NCI-H748 (cell line): ENCODE measurements at regions not wholly inside any gene's neighbourhood (a gene's known extent, or its start where the extent isn't known, plus 50 kb on each side); places are given as distances from the start of the nearest gene placed in this dataset.
"Not testable (repeated sequence)": the region's sequence is repeated elsewhere in the genome, so short reads cannot be mapped to it uniquely, and the experiment has no call there.

ENCODE experiments used
- DNase-seq: peaks from one replicate; lab custom pipeline; 2025; ENCODE audit not compliant: unreplicated experiment; lab: John Stamatoyannopoulos, UW

GRCh38 chr7:47191316-47191715, 390.6 kb downstream of the TNS3 start:
- no peak for DNase-seq

GRCh38 chr7:47190462-47190861, 391.4 kb downstream of the TNS3 start:
- no peak for DNase-seq

DNA sequence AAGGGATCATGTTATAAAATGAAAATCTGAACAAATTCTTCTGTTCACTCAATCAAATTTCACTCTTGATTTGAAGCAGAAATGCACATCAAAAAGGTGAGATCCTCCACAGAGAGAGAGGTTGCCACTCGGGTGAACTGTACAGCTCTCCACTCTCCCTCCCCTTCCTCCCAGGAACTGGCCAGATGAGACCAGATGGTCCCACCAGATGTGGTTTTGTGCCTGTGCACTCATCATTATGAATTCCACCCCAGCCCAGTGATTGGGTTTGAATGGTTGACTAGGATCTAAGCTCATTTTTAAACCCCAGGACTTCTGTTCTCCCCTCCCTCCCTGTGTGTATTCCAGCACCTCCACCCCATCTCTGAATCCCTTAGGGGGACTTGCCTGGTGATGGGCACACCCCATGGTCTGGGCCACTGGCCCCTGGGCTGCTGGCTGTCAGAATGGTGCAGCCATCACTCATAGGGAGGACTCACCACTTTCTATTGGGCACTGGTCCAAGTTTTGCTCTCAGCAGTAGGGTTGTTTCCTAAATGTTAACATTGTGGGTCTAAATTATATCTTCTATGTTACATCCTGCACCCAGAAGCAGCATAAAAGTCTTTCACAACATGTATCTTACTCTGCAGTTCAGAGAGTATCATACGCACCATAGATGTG, 393.1 kb downstream of the TNS3 start:
- no peak for DNase-seq

DNA sequence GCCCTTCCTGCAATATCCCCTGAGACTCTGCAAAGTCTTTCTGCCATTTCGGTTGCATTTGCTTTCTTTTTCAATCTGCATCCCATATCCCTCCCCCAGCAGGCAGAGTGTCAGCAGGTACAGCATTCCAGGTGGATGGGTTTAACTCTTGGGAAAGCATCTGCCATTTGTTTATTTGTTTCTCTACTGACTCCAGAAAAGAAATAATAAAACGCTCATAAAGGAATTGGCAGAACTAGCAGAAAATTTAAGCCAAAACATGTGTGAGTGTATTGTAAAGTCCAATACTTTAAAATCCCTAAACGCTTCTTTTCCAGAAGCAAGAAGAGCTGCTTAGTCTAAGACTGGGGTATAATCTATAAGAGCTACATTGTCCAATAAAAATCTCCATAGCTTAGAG, 393.8 kb downstream of the TNS3 start:
- DNase-seq, result no peak

GRCh38 chr7:47186316-47186715, 395.6 kb downstream of the TNS3 start:
- no peak for DNase-seq

DNA sequence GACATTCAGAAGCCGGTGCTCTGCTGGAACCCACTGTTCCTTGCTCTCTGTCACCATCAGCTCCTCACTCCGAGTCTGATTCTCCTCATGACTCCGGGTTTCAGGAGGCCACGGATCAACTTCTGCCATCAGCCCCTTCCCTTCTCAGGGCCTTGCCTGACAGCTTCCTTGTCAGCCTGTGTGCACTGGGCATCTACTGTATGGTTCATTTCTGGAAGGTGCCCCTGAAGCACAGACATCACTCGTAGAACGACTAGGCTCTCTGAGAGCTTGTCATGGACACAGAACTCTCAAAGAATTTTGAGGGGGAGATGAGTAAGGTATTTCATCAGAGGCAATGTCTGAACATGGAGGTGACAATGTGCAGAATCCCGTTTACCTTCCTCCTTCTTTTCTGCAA, 396.1 kb downstream of the TNS3 start:
- DNase-seq, result no peak

DNA sequence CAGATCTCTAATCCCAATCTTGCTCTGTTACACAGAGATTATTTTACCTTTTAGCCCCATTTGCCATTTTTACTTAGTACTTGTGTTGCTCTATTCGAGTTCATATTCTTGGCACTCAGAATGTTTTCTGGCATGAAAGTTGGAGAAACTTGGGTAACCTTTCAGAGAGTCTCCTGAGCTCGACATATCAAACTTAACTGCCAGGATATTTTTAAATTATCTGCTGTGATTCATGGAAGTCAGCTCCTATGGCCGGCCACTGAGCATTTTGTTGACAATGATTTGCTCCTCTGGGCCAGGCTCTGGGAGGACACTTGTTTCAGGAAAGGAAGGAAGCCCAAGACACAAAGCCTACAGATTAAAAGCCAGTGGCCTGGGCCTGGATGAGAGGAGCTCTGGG, 396.7 kb downstream of the TNS3 start:
- no peak for DNase-seq

GRCh38 chr7:47183862-47184590, 397.9 kb downstream of the TNS3 start:
- DNase-seq, result no peak

- DNase-seq, result no peak
These were observed 400.1 kb downstream of the TNS3 start for GRCh38 chr7:47181746-47182361.

DNA sequence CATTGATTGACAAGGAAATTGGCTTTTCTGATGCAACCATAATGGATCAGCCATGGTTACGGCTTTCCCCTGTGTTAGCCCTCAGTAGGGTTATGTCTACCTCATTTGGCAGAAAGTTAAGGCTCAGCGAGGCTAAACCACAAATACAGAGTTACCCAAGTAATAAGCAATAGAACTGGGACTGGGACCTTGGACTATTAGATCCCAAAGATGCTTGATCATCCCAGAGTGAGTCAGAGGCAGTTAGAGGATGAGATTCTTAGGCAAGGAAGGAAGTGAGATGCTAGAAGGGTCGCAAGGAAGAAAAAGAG, 401.4 kb downstream of the TNS3 start:
- no peak for DNase-seq

DNA sequence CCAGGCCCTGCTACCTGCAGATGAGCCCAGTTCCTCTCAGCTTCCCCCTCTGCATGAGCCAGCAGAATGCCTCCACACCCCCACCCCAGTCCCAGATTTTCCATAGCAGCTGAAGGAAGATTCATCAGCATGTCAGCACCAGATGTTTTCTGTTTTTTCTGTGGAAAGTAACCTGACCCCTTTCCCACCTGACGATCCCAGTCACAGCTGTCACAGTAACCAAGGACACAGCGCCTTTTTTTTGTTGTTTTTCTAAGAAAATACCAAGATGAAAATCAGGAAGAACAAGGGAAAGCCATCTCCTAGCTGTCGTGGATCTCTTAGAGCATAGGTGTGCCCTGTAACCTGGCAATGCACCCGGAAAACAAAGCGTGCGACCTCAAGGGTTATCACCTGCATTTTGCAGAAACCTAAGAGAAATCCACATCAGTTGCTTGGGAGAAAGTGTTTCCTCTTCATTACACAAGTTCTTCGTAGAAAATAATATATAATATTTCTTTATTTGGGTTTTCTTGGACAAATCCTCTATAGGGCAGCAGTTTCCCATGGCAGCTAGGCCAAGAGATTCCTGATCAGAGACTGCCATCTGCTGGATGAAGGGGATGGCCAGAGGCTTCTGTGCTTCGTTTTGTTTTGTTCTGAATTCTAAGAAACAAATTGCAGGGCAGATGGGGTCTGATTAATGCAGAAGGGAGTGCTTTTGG, 401.9 kb downstream of the TNS3 start:
- peak; percentile 65 for DNase-seq

DNA sequence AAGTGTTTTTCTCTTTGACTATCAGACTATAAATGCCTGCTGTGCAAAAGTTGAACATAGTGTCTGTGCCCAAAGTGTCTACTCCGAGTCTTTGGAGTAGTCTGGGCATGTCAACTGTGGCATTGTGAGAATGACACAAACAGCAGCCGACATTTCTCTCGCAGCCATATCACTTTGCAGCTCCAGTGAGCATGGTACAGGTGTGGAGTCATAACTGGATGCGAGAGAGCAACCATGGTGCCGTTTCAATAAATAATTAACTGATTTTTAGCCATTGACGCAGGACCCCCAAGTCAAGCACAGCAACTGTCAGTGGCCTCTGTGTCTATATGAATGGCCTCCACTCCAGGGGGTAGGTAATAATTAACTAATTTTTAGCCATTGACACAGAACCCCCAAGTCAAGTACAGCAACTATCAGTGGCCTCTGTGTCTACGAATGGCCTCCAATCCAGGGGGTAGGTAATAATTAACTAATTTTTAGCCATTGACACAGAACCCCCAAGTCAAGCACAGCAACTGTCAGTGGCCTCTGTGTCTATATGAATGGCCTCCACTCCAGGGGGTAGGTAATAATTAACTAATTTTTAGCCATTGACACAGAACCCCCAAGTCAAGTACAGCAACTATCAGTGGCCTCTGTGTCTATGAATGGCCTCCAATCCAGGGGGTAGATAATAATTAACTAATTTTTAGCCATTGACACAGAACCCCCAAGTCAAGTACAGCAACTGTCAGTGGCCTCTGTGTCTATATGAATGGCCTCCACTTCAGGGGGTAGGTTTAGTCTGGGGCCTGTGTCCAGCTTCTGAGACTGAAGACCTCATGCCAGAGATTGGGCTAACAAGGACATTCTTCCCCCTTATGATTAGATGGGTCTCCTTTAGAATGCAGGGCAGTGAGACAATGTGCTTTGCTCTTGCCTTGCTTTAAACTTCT, 409.0 kb downstream of the TNS3 start:
- not testable (repeated sequence) for DNase-seq

DNA sequence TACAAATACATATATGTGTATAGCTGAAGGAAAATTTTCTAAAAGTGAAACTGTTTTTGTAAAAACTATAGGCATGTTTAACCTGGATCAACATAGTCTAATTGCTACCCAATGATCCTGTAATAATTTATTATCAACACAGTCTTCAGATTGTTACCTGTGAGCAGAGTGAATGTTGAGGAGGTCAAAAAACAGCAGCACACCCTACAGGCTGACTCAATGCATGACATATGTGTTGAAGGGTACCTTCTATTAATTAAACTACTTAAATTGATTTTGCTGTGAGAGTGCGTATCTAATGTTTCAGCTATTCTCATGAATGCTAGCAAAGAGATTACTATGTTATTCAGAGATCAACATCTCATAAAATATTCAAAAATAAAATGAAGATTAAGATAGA, 411.4 kb downstream of the TNS3 start:
- peak; percentile 9 for DNase-seq

- no peak for DNase-seq
These were observed 427.1 kb downstream of the TNS3 start for GRCh38 chr7:47154791-47155190.

- DNase-seq, result peak; percentile 97
These were observed 428.3 kb downstream of the TNS3 start for GRCh38 chr7:47153576-47153975.

GRCh38 chr7:47153058-47153457, 428.9 kb downstream of the TNS3 start:
- DNase-seq, result peak; percentile 90

DNA sequence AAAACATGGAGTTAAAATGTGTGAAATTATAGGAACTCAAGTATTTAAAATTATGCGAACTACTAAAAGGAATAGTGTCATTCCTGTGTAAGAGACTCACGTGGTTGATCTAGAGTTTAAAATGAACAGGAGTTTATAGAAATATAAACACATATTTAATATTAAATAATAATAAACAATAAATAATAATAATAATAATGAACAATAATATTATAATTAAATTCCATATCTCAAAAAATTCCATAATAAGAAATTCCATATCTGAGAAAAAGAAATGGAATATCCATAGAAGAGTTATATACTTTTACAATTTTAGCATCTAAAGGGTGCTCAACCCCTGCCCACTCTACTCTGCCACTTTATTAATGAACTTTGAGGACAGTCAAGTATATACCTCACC, 429.6 kb downstream of the TNS3 start:
- no peak for DNase-seq

DNA sequence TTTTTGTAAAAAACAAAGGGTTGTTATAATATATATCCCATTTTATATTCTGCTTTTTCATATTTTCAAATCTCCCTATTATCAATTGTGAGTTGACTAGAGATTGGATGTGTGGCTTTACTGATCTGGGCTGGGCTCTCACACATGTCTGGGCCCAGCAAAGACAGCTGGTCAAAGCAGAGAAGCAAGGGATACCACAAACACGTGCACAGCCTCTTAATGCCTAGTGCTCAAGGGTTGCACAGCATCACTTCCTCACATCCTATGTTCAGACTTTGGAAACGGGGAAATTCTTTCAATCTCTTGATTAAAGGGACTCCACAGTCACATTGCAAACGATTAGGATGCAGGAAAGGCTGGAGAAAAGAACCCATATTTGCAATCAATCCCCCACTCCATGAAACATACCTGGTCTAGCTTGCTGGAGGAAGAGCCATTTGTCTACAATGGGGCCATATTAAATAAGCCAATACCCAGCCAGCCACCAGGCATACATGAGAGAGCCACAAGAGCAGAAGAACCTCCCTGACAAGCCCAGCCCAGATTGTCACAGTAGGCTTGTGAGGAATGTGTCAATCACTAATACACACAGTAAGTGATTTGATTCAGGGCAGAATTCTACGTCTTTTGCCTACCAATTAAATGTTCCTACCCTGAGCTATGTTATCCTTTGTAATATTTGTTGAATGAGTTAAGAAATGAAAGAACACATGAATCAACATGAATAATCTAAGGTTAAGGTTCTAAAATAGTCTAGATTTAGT, 431.2 kb downstream of the TNS3 start:
- no peak for DNase-seq

DNA sequence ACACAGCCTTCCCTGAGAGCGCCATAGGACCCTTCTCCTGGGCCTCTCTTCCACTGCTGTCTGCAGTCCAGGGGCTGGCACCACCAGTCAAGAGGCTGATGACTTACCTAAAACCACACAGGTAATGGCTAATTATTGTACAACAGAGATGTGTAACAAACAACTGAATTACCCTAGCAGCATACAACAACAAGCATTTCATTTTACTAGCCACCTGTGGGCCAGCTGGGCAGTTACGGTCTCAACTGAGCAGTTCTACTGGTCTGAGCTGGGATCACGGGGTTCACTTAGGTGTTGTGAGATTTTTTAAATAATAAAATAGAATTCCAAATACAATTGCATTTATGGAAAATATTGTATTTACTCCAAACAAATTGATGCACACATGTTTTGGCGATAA, 431.9 kb downstream of the TNS3 start:
- no peak for DNase-seq

GRCh38 chr7:47149208-47149839, 432.6 kb downstream of the TNS3 start:
- DNase-seq, result no peak
